ENCODE measurements at regions not wholly inside any gene's neighbourhood (a gene's known extent, or its start where the extent isn't known, plus 50 kb on each side); places are given as distances from the start of the nearest gene placed in this dataset.
"Not testable (repeated sequence)": the region's sequence is repeated elsewhere in the genome, so short reads cannot be mapped to it uniquely, and the experiment has no call there.

DNA sequence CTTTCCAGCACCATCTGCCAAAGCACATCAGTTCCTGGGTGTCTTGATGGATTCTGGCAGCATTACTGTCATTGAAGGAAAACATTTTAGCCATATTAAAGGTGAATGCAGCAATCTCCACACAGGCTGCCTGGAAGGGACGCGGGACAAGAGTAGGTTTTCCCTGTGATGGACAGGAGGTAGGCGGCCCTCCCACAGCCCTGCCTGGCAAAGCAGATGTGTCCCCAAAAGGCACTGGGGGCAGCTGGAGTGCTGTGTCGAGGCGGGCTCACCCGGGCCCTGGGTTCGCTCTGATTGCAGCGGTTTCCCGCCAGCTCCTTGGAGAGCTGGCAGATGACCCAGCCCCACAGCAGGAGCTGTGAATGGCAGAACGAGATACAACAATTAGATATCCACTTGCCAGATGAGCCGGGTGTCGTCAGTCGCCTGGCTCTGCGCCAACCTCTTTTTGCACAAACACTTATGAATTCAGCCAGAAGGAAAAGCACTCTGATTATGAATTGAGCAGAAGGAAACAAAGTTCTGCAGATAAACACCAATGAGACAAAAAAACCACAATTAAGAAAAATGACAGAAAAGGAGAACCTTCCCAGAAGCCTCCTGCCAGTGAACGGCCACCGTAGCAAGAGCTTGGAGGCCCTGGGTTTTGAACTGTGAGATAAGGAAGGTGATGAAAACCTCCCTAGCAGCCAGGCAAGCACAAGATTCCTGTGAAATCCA, 64.9 kb upstream of the ZNF195 start:
- not testable (repeated sequence) for DNase-seq (ENCODE audit: low read depth)

DNA sequence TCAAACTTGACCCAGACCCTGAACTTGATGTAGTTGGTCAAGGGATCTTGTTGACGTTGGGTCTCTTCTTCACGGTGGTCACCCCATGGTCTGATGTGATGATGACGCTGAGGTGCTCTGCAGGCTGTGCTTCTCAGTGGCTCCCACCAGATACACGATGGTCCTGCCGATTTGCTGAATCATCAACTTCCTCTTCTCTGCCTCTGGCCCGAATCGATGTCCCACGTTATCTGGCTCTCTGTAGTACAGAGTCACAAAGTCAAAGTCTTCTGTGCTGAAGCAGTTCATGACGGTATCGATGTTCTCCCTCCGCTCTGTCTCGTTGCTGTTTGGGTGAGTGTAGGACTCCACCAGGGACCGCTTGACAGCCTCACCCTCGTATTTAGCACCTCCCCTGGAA, 58.5 kb upstream of the ZNF195 start:
- not testable (repeated sequence) for DNase-seq (ENCODE audit: low read depth)

DNA sequence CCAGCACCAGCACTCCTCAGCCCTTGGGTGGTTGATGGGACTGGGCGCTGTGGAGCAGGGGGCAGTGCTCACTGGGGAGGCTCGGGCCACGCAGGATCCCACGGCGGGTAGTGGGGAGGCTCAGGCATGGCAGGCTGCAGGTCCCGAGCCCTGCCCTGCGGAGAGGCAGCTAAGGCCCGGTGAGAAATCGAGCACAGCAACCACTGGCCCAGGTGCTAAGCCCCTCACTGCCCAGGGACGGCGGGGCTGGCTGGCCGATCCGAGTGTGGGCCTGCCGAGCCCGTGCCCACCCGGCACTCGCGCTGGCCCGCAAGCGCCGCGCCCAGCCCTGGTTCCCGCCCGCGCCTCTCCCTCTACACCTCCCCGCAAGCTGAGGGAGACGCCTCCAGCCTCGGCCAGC, 56.0 kb upstream of the ZNF195 start:
- DNase-seq (ENCODE audit: low read depth): no peak

DNA sequence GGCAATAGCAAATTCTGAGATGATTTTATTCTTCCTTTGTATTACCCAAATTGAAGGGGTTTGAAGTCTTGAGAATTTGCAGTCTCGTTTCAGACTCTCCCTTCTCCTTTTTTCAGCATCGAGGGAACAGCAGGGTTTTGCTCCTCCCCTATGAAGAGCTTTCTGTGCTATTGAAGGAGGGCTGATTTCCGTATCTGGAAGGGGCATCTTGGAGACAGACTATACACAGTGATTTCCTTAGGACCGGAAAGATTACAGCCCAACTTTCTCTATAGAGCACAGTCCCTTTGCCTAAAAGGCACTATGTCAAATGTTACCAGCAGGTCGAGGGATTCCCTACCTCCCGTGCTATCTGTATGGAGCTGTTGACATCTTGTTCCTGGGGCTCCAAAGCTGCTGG, 50.2 kb upstream of the ZNF195 start:
- DNase-seq (ENCODE audit: low read depth): not testable (repeated sequence)
